Hematopoietic multipotent progenitor cell treated with erythropoietin and hydrocortisone succinate and interleukin-3 and kit ligand, for 6 days (in vitro differentiated cells): ENCODE measurements at regions not wholly inside any gene's neighbourhood (a gene's known extent, or its start where the extent isn't known, plus 50 kb on each side); places are given as distances from the start of the nearest gene placed in this dataset.

ENCODE experiments used
- DNase-seq: peaks from one replicate; pipeline ENCODE4 v3.0.0-alpha.2; 2015

GRCh38 chr14:84792722-84793410, 737.1 kb upstream of the FLRT2 start:
- DNase-seq: no peak

GRCh38 chr14:84797326-84797725, 732.6 kb upstream of the FLRT2 start:
- no peak for DNase-seq

GRCh38 chr14:84804468-84804867, 725.5 kb upstream of the FLRT2 start:
- DNase-seq: no peak

GRCh38 chr14:84804895-84805294, 725.0 kb upstream of the FLRT2 start:
- no peak for DNase-seq

GRCh38 chr14:84806181-84806580, 723.8 kb upstream of the FLRT2 start:
- no peak for DNase-seq

- DNase-seq: no peak
Observed at GRCh38 chr14:84806622-84807021, 723.3 kb upstream of the FLRT2 start.

GRCh38 chr14:84807673-84808072, 722.3 kb upstream of the FLRT2 start:
- no peak for DNase-seq

- DNase-seq: no peak
Observed at GRCh38 chr14:84809158-84809557, 720.8 kb upstream of the FLRT2 start.

GRCh38 chr14:84814391-84814790, 715.6 kb upstream of the FLRT2 start:
- DNase-seq: no peak

GRCh38 chr14:84819528-84819927, 710.4 kb upstream of the FLRT2 start:
- DNase-seq: no peak

GRCh38 chr14:84825481-84826251, 704.3 kb upstream of the FLRT2 start:
- DNase-seq: no peak

GRCh38 chr14:84826294-84826693, 703.6 kb upstream of the FLRT2 start:
- DNase-seq: no peak

- no peak for DNase-seq
Observed at GRCh38 chr14:84850595-84850994, 679.3 kb upstream of the FLRT2 start.

GRCh38 chr14:84856751-84857534, 673.0 kb upstream of the FLRT2 start:
- DNase-seq: no peak

- DNase-seq: no peak
Observed at GRCh38 chr14:84857571-84857970, 672.4 kb upstream of the FLRT2 start.

- DNase-seq: no peak
Observed at GRCh38 chr14:84859116-84859515, 670.8 kb upstream of the FLRT2 start.

- DNase-seq: no peak
Observed at GRCh38 chr14:84864548-84865271, 665.2 kb upstream of the FLRT2 start.

- no peak for DNase-seq
Observed at GRCh38 chr14:84871734-84872133, 658.2 kb upstream of the FLRT2 start.

GRCh38 chr14:84874436-84874835, 655.5 kb upstream of the FLRT2 start:
- DNase-seq: no peak

GRCh38 chr14:84877061-84877460, 652.9 kb upstream of the FLRT2 start:
- no peak for DNase-seq

GRCh38 chr14:84882830-84883229, 647.1 kb upstream of the FLRT2 start:
- DNase-seq: no peak

GRCh38 chr14:84885061-84885460, 644.9 kb upstream of the FLRT2 start:
- DNase-seq: no peak

GRCh38 chr14:84891404-84891803, 638.5 kb upstream of the FLRT2 start:
- no peak for DNase-seq
